ENCODE measurements at regions not wholly inside any gene's neighbourhood (a gene's known extent, or its start where the extent isn't known, plus 50 kb on each side); places are given as distances from the start of the nearest gene placed in this dataset.
A peak's percentile ranks its signal among the peaks of the same experiment; 100 is the strongest.
"Not testable (repeated sequence)": the region's sequence is repeated elsewhere in the genome, so short reads cannot be mapped to it uniquely, and the experiment has no call there.

DNA sequence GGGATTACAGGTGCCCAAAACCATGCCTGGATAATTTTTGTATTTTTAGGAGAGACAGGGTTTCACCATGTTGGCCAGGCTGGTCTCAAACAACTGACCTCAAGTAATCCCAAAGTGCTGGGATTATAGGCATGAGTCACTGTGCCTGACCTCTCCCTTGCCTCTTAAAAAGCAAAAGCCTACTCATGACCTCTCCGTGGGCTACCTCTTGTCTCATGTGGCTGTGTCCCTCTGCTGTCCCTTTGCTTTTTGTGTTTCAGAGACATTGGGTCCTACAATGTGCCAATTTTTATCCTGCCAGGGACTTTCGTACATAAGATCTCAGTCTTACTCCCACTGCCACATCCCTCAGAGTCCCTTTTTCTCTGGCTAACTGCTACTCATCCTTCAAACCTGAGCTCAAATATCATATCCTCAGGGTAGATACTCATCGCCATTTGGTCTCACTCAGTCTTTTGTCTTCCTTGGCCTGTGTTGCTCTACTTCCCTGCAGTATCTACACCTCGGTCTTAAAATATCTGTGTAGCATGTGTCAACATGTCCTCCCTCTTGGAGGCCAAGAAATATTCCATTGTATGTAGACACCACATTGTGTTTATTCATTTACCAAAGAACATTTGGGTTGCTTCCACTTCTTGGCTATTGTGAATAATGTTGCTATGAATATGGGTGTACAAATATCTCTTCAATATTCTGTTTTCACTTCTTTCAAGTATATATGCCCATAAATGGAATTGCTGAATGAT is 465.0 kb upstream of the KLF6 start:
- Mint-ChIP-seq H3K36me3 (ENCODE audit: low read depth) (no peaks in the 10 kb centered on the region), H3K4me1 (ENCODE audit: low read depth) (peaks cover 14% of the 10 kb centered on the region), H3K27ac (no peak overlapping the region), H3K27me3 (ENCODE audit: low read depth) (peaks cover 2% of the 10 kb centered on the region), H3K9me3 (no peaks in the 10 kb centered on the region), H3K4me3 (no peak overlapping the region)
- CTCF ChIA-PET, result no interaction called here
- intact Hi-C loops (cut with micrococcal nuclease), result loop anchor here (5.0 to 10.0 kb wide), 3 partner anchors 405 to 508 kb away; no protein-coding TSS in a partner anchor
- no peak for DNase-seq

DNA sequence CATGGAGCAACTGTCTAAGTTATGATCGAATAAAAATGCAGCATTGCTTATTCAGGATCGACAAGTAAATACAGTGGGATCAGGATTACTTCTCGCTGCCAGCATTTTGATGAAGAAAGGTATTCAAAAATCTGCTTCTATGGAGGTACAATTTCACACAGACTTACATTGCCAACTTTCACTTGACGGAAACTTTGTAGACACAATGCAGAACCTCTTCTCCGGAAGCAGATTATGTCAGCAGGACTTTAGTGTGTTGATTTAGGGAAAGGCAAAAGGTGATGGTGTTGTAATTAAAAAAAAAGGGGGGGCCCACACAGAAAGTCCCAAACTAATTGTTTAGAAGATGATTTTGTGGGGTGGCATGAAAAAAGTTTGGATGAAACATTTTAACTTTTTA is 462.4 kb upstream of the KLF6 start:
- intact Hi-C loops (cut with micrococcal nuclease), result loop anchor here (5.0 to 10.0 kb wide), 3 partner anchors 407 to 505 kb away; no protein-coding TSS in a partner anchor
- no peak for DNase-seq
- H3K4me3 Mint-ChIP-seq, result no peak overlapping the region
- no peaks in the 10 kb centered on the region for H3K36me3 Mint-ChIP-seq (ENCODE audit: low read depth)
- CTCF ChIA-PET, result no interaction called here
- H3K9me3 Mint-ChIP-seq, result no peaks in the 10 kb centered on the region
- no peaks in the 10 kb centered on the region for H3K27me3 Mint-ChIP-seq (ENCODE audit: low read depth)
- H3K27ac Mint-ChIP-seq, result no peak overlapping the region
- H3K4me1 Mint-ChIP-seq (ENCODE audit: low read depth), result peaks cover 31% of the 10 kb centered on the region

- Mint-ChIP-seq H3K9me3 (no peaks in the 10 kb centered on the region), H3K4me3 (no peak overlapping the region), H3K27me3 (ENCODE audit: low read depth) (no peaks in the 10 kb centered on the region), H3K4me1 (ENCODE audit: low read depth) (peaks cover 35% of the 10 kb centered on the region), H3K27ac (no peak overlapping the region), H3K36me3 (ENCODE audit: low read depth) (no peaks in the 10 kb centered on the region)
- intact Hi-C loops (cut with micrococcal nuclease), result loop anchor here (5.0 to 10.0 kb wide), 3 partner anchors 408 to 505 kb away; no protein-coding TSS in a partner anchor
- DNase-seq, result no peak
- CTCF ChIA-PET, result no interaction called here
Observed at GRCh38 chr10:4246881-4247358, 461.9 kb upstream of the KLF6 start.

GRCh38 chr10:4243651-4244050 is 458.6 kb upstream of the KLF6 start:
- DNase-seq, result peak; percentile 33
- H3K27ac Mint-ChIP-seq, result no peak overlapping the region
- peaks cover 2% of the 10 kb centered on the region for H3K27me3 Mint-ChIP-seq (ENCODE audit: low read depth)
- no peaks in the 10 kb centered on the region for H3K36me3 Mint-ChIP-seq (ENCODE audit: low read depth)
- CTCF ChIA-PET, result no interaction called here
- H3K9me3 Mint-ChIP-seq, result no peaks in the 10 kb centered on the region
- intact Hi-C loops (cut with micrococcal nuclease), result loop anchor here (2.0 to 10.0 kb wide), 3 partner anchors 23 to 439 kb away; no protein-coding TSS in a partner anchor
- H3K4me1 Mint-ChIP-seq (ENCODE audit: low read depth), result peaks cover 35% of the 10 kb centered on the region
- H3K4me3 Mint-ChIP-seq, result no peak overlapping the region

DNA sequence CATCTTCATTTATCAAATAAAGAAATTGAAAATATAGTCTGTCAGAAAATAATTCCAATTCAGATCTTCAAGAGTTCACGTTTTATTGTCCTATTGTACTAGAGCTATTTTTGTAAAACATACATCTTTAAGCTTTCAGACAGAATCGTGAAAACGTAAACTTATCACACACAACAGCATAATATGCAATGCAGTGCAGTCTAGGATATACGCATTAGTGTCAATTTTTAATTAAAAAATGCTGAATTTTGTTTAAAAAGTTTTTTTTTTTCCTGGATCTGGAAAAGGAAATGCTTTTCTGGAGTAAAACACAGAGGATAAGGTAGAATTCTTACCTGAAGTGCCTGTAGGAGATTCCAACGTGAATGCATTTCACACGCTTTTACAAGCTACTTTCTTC is 458.2 kb upstream of the KLF6 start:
- Mint-ChIP-seq H3K4me3 (no peak overlapping the region), H3K9me3 (no peaks in the 10 kb centered on the region), H3K4me1 (ENCODE audit: low read depth) (peaks cover 35% of the 10 kb centered on the region), H3K36me3 (ENCODE audit: low read depth) (no peaks in the 10 kb centered on the region), H3K27me3 (ENCODE audit: low read depth) (peaks cover 2% of the 10 kb centered on the region), H3K27ac (no peak overlapping the region)
- DNase-seq, result no peak
- CTCF ChIA-PET, result interaction anchor here (0.7 kb wide), 1 partner anchor 641 kb away, joined by 6 read pairs; no protein-coding TSS in a partner anchor
- intact Hi-C loops (cut with micrococcal nuclease), result loop anchor here (2.0 to 10.0 kb wide), 3 partner anchors 22 to 438 kb away; no protein-coding TSS in a partner anchor

DNA sequence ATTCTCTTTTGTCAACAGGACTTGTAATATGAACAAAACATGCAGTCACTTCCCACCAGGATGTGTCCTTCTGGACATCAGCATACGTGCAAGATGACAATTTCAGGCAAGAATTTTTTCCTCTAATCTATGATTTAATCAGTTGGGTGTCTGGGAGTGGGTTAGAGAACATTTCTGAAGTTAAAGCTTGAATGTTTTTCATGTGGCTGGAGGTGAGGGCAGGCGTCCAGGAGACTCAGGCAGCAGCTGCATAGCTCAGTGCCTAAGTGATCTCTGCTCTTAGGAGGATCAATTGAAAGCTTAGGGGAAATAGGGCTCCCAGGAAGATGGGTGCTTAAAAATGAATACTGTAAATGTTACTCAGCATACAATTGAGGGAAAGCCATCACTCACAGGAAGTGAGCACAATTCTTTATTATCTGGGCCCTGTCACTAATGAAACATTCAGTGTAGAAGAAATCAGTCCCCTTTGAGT is 457.6 kb upstream of the KLF6 start:
- no peaks in the 10 kb centered on the region for H3K36me3 Mint-ChIP-seq (ENCODE audit: low read depth)
- peaks cover 2% of the 10 kb centered on the region for H3K27me3 Mint-ChIP-seq (ENCODE audit: low read depth)
- no peak overlapping the region for H3K4me3 Mint-ChIP-seq
- peaks cover 34% of the 10 kb centered on the region for H3K4me1 Mint-ChIP-seq (ENCODE audit: low read depth)
- CTCF ChIA-PET, result interaction anchor here (0.7 kb wide), 1 partner anchor 641 kb away, joined by 6 read pairs; no protein-coding TSS in a partner anchor
- H3K9me3 Mint-ChIP-seq, result no peaks in the 10 kb centered on the region
- no peak for DNase-seq
- H3K27ac Mint-ChIP-seq, result no peak overlapping the region
- intact Hi-C loops (cut with micrococcal nuclease), result loop anchor here (2.0 to 10.0 kb wide), 3 partner anchors 22 to 438 kb away; no protein-coding TSS in a partner anchor

DNA sequence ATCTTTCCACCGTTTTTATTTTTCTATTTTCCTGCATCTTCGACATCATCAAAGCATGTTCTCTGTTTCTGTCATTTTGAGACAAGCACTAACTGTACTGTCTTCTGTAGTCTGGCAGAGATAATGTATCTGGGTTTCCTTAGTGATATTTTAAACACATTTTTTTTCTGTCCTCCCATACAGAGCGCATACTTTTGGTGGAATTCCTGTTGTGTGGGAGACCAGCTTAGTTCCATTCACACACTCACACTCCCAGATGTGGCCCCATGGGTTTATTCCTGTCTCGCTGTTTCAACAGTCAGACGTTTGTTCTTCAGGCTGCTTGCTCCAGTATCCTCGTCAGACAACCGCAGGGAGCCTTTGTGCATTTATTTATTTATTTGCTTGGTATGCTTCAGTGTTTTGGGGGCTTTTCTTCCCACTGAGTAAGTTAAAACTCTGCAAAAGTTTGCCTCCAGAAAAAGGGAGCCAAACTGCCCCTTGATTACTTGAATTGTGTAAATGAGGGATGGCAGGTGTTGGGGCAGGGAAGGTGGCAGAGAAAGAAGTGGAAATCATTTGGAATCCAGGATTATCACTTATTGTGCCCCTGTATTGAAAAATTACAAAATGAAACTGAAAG is 456.8 kb upstream of the KLF6 start:
- peaks cover 4% of the 10 kb centered on the region for H3K9me3 Mint-ChIP-seq
- no peak overlapping the region for H3K27ac Mint-ChIP-seq
- no peaks in the 10 kb centered on the region for H3K36me3 Mint-ChIP-seq (ENCODE audit: low read depth)
- CTCF ChIA-PET, result no interaction called here
- no peak overlapping the region for H3K4me3 Mint-ChIP-seq
- intact Hi-C loops (cut with micrococcal nuclease), result loop anchor here (2.0 to 10.0 kb wide), 3 partner anchors 21 to 437 kb away; no protein-coding TSS in a partner anchor
- H3K4me1 Mint-ChIP-seq (ENCODE audit: low read depth), result peaks cover 27% of the 10 kb centered on the region
- no peak for DNase-seq
- H3K27me3 Mint-ChIP-seq (ENCODE audit: low read depth), result peaks cover 2% of the 10 kb centered on the region

- no peak for DNase-seq
- H3K27me3 Mint-ChIP-seq (ENCODE audit: low read depth), result peaks cover 2% of the 10 kb centered on the region
- H3K9me3 Mint-ChIP-seq, result peaks cover 4% of the 10 kb centered on the region
- no peak overlapping the region for H3K4me3 Mint-ChIP-seq
- H3K4me1 Mint-ChIP-seq (ENCODE audit: low read depth), result peaks cover 22% of the 10 kb centered on the region
- H3K36me3 Mint-ChIP-seq (ENCODE audit: low read depth), result no peaks in the 10 kb centered on the region
- H3K27ac Mint-ChIP-seq, result no peak overlapping the region
- intact Hi-C loops (cut with micrococcal nuclease), result loop anchor here (10.0 kb wide), 2 partner anchors 414 to 436 kb away; no protein-coding TSS in a partner anchor
- CTCF ChIA-PET, result no interaction called here
Observed at GRCh38 chr10:4240608-4241197, 455.7 kb upstream of the KLF6 start.

DNA sequence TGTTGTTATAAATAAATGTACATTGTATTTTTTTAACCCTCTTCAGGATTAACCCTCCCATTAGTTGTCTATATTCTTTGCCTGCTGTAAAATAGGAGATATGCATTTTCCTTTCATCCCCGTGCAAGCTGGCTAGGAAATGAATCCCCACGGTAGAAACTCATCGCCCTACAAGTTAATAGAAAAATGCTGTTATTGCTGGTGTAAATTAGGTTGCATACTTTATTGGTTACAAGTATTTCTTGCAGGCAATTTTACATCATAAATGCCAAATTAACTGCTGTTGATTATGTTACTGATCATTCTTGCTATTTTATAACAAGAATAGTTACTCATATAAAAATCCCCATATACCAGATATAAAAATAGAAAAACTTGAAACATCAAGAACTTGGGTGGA is 454.2 kb upstream of the KLF6 start:
- Mint-ChIP-seq H3K4me1 (ENCODE audit: low read depth) (peaks cover 20% of the 10 kb centered on the region), H3K4me3 (no peak overlapping the region), H3K27me3 (ENCODE audit: low read depth) (peaks cover 2% of the 10 kb centered on the region), H3K27ac (no peak overlapping the region), H3K36me3 (ENCODE audit: low read depth) (no peaks in the 10 kb centered on the region), H3K9me3 (peaks cover 4% of the 10 kb centered on the region)
- no peak for DNase-seq
- intact Hi-C loops (cut with micrococcal nuclease), result no loop called here
- CTCF ChIA-PET, result no interaction called here

DNA sequence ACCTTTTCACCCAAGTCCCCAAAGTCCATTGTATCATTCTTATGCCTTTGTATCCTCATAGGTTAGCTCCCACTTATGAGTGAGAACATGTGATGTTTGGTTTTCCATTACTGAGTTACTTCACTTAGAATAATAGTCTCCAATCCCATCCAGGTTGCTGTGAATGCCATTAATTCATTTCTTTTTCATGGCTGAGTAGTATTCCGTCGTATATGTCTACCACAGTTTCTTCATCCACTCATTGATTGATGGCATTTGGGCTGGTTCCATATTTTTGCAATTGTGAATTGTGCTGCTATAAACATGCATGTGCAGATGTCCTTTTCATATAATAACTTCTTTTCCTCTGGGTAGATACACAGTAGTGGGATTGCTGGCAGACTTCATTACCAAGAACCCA is 451.9 kb upstream of the KLF6 start:
- H3K36me3 Mint-ChIP-seq (ENCODE audit: low read depth); CTCF ChIA-PET: not testable (repeated sequence)

DNA sequence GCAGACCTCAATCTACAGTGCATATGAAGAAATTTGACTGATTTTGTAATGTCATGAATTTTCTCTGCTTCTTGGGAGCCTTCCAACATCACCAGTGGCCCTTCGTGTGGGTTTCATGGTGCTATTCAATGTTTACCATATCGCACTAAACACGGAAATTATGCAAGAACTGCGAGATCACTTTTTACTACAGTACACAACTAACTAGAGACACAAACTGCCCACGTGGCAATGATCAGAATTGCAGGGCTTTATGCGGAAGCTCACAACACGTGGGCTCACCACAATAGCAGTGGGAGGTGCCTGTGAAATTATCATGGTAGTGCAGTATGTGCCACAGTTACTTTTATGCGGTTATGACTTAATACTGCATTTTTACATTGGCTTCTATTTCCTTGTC is 449.7 kb upstream of the KLF6 start:
- H3K27me3 Mint-ChIP-seq (ENCODE audit: low read depth), result peaks cover 2% of the 10 kb centered on the region
- no peaks in the 10 kb centered on the region for H3K4me1 Mint-ChIP-seq (ENCODE audit: low read depth)
- no peak overlapping the region for H3K27ac Mint-ChIP-seq
- no peak for DNase-seq
- no peaks in the 10 kb centered on the region for H3K36me3 Mint-ChIP-seq (ENCODE audit: low read depth)
- CTCF ChIA-PET, result no interaction called here
- intact Hi-C loops (cut with micrococcal nuclease), result no loop called here
- peaks cover 4% of the 10 kb centered on the region for H3K9me3 Mint-ChIP-seq
- H3K4me3 Mint-ChIP-seq, result no peak overlapping the region

More for the DNA sequence above, 451.9 kb upstream of the KLF6 start:
- H3K4me1 Mint-ChIP-seq (ENCODE audit: low read depth); H3K4me3 Mint-ChIP-seq; H3K27ac Mint-ChIP-seq; DNase-seq; H3K27me3 Mint-ChIP-seq (ENCODE audit: low read depth); intact Hi-C loops (cut with micrococcal nuclease); H3K9me3 Mint-ChIP-seq: not testable (repeated sequence)

DNA sequence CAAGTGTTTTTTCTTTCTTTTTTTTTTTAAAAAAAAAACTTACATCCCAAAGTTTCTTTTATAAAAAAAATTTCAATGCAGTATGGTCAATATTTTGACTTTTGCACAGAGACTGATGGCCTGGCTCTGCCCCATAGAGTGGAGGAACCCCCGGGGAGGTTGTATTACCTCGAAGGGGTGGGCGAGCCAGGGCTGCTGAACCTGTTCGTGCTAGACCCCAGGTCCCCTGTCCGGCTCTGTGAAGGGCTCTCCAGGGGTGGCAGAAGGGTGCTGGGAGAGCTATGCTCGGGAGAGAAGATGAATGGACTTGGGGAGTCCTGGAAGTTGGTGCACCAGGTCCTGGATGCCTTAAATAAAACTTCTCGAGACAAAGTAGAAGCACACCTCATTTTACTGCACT is 446.4 kb upstream of the KLF6 start:
- DNase-seq, result no peak
- H3K36me3 Mint-ChIP-seq (ENCODE audit: low read depth), result no peaks in the 10 kb centered on the region
- intact Hi-C loops (cut with micrococcal nuclease), result no loop called here
- H3K27me3 Mint-ChIP-seq (ENCODE audit: low read depth), result no peaks in the 10 kb centered on the region
- CTCF ChIA-PET, result no interaction called here
- no peak overlapping the region for H3K4me3 Mint-ChIP-seq
- no peaks in the 10 kb centered on the region for H3K4me1 Mint-ChIP-seq (ENCODE audit: low read depth)
- no peak overlapping the region for H3K27ac Mint-ChIP-seq
- H3K9me3 Mint-ChIP-seq, result no peaks in the 10 kb centered on the region

Measured in activated naive CD4-positive, alpha-beta T cell treated with anti-CD3 and anti-CD28 coated beads for 36 hours (primary cell).